ENCODE measurements at regions not wholly inside any gene's neighbourhood (a gene's known extent, or its start where the extent isn't known, plus 50 kb on each side); places are given as distances from the start of the nearest gene placed in this dataset.

GRCh38 chr18:41530970-41531369 is 424.1 kb upstream of the PIK3C3 start:
- TF ChIP-seq POLR2A (IDR thresholded peaks at IDR 0.05): no peak
- no peak for TF ChIP-seq CTCF (IDR thresholded peaks at IDR 0.05)
- no peak for TF ChIP-seq POLR2AphosphoS5 (IDR thresholded peaks at IDR 0.05)
